GM20000 (cell line): ENCODE measurements at regions not wholly inside any gene's neighbourhood (a gene's known extent, or its start where the extent isn't known, plus 50 kb on each side); places are given as distances from the start of the nearest gene placed in this dataset.

Experiments
- DNase-seq: peaks from one replicate; pipeline ENCODE4 v3.0.0; 2012; ENCODE audit warnings: low spot score
- TF ChIP-seq, protein P1 (sequence below): IDR thresholded peaks from 2 replicates; pipeline ENCODE4 v1.5.1; 2012; ENCODE audit warnings: mild to moderate bottlenecking, control low read depth; ENCODE audit errors: extremely low read depth, missing control alignments

DNA sequence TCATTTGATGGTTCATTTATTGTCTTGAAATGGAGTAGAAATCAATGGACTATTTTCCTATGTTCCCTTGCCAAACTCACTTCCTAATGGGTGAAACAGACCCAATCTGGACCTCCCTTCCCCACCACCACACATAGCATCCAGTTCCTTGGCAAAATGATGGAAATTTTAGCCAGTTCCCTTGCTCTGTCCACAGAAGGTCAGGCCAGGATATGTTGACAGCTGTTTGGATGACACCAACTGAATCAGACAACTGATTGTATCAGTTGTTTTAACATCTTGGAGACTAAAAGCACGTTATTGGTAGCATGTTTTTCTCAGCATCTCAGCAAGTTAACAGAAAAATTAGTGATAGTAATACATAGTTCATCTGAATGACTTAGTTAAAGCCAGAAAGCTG lies 534.8 kb downstream of the PSAT1 start:
- TF ChIP-seq, protein P1, sequence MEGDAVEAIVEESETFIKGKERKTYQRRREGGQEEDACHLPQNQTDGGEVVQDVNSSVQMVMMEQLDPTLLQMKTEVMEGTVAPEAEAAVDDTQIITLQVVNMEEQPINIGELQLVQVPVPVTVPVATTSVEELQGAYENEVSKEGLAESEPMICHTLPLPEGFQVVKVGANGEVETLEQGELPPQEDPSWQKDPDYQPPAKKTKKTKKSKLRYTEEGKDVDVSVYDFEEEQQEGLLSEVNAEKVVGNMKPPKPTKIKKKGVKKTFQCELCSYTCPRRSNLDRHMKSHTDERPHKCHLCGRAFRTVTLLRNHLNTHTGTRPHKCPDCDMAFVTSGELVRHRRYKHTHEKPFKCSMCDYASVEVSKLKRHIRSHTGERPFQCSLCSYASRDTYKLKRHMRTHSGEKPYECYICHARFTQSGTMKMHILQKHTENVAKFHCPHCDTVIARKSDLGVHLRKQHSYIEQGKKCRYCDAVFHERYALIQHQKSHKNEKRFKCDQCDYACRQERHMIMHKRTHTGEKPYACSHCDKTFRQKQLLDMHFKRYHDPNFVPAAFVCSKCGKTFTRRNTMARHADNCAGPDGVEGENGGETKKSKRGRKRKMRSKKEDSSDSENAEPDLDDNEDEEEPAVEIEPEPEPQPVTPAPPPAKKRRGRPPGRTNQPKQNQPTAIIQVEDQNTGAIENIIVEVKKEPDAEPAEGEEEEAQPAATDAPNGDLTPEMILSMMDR, result no peak

DNA sequence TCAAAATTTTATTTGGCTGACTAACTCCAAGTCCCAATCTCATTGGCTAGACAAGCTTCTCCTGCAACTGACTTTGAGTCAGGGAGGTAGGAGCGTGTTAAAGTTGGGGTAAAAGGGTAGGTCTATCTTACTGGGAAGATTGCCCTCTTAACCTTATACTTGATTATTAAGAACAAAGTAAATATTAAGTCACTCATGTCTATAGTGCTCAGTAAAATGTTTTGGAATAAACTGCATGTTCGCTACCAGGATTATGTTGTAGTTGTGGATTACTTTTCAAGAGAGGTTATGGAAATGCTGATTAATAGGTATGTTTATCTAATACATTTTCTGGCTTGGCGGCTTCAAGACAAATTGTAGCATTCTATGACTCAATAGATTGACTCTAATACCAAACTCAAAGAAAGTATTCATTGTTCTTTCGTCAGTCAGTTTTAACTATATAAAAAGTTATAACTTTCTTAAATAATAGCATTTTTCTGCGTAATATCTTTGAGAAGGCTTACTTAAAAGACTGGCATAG lies 539.1 kb downstream of the PSAT1 start:
- TF ChIP-seq, protein P1, result no peak
- DNase-seq, result no peak

More for the DNA sequence above, 534.8 kb downstream of the PSAT1 start:
- no peak for DNase-seq

DNA sequence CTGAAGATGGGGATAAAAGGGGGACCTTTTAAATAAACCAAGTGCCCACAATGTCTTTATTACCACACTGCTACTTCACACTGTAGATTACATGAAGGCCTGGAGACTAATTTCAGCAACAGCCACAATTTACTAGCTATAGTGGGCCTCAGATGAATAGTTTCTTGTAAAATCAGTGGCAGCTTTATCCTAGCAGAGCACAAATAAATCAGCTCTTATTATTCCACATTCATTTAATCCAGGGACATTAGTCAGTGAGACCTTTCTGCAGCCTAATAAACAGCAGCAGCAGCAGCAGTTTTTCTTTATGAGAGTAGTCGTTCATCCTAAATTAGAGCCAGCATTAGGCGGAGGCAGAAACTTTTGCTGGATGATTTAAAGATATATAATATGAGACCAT lies 542.3 kb downstream of the PSAT1 start:
- no peak for DNase-seq
- TF ChIP-seq, protein P1, result no peak

DNA sequence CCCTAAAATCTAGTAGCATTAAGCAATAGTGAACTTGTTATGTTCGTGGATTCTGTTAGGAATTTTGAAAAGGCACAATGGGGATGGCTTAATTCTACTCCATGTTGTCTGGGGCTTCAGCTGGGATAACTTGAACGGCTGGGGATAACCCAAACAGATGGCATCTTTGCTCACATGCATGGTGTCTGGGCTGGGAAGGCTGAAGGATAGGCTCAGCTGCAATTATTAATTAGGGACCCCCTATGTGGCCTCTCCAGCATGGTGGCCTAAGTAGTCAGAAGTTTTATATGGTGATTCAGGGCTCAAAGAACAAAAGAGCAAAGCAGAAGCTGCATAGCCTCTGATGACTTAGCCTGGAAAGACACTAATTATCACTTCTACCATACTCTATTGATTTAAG lies 551.1 kb downstream of the PSAT1 start:
- TF ChIP-seq, protein P1, result no peak
- no peak for DNase-seq

DNA sequence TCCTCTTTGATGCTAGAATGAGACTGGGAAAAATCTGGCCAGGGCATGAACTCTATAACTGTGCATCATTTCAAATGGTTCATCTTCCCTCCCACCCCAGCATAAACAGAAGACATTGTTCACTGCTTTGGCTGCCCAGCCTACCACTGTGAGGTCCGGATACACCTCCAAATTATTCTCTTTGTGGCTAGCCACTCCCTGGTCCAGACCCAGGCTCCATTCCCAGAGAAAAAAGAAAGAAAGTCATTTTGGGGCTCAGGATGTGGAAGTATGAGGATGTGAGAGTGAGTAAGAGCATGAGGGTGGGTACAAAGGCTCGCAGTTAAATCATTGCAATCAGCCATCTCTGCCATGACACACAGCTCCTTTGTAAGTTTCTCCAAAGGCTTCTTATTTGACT lies 559.2 kb downstream of the PSAT1 start:
- TF ChIP-seq, protein P1, result no peak
- no peak for DNase-seq

DNA sequence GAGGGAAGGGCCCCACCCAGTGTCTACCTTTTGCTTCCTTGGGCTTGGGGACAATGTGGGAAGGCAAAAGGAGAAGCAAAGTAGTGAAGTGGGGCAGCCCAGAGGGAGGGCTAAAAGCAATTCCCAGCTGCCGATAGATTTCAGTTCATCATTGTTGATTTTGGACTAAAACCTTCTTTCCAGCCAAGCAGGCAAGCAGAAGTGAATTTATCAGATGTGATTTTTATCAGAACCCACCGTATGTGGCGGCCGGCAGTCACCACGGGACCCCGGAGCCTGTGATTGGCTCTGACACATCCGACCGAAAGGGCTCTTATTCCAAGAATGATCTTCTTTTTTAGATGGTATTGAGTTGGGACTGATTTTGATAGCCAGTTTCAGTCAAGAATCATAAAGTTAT lies 559.9 kb downstream of the PSAT1 start:
- DNase-seq, result no peak
- TF ChIP-seq, protein P1, result no peak

DNA sequence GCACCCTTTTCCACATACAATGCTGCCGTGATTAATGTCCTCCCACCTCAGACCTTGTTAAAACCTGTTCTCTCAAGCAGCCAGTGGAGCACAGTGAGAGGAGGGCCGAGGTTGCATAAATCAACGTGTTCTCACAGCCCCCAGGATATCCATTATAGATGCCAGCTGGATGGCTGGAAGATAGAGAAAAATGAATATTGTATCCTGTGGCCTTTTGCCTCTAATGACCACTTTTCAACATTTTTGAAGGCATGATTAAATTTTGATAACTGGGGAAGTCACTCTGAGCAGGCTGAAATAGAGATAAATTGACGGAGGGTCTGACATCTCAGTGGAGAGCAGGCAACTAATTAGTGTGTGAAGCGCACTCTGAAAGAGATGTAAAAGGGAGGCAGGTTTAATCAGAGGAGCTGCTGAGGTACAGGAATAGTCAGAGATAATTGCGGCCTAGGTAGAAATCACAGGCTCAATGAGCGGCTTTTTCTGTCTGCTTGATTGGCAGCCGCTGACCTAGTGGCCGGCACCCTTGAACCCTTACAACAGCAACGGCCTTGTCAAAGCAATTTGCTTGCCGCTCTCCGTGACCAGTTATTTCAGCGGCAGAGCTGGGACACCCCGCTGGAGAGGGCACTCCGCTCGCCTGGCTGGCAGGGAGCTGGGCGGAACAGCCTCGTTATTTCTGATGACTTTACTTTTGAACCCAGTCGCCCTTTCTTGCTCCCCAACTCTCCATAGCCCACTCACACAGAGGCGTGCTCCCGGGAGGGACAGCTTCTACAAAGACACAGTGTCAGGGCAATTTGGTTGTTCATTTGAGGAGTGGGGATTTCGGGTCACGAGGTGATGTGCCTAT lies 560.7 kb downstream of the PSAT1 start:
- TF ChIP-seq, protein P1, result no peak
- no peak for DNase-seq
